Endometrium (tissue), 2 donors: ENCODE measurements at regions not wholly inside any gene's neighbourhood (a gene's known extent, or its start where the extent isn't known, plus 50 kb on each side); places are given as distances from the start of the nearest gene placed in this dataset.
A peak's percentile ranks its signal among the peaks of the same experiment; 100 is the strongest.

Source experiments
- FAIRE-seq: peaks from 2 replicates; lab custom pipeline; 2012; peaks lifted over from hg19 to GRCh38; lab: Jason Lieb, UNC
- donor health status: control.
- donor health status: control.

- FAIRE-seq, result no peak
Observed at GRCh38 chr1:173400387-173400995, 76.6 kb upstream of the PRDX6 start.

GRCh38 chr1:173403996-173404395 is 73.1 kb upstream of the PRDX6 start:
- no peak for FAIRE-seq

GRCh38 chr1:173405281-173405680 is 71.9 kb upstream of the PRDX6 start:
- no peak for FAIRE-seq

GRCh38 chr1:173405834-173406233 is 71.3 kb upstream of the PRDX6 start:
- no peak for FAIRE-seq

GRCh38 chr1:173406783-173407230 is 70.3 kb upstream of the PRDX6 start:
- no peak for FAIRE-seq

GRCh38 chr1:173407846-173408245 is 69.3 kb upstream of the PRDX6 start:
- no peak for FAIRE-seq

GRCh38 chr1:173408886-173409285 is 68.2 kb upstream of the PRDX6 start:
- FAIRE-seq, result no peak

- no peak for FAIRE-seq
Observed at GRCh38 chr1:173409613-173410012, 67.5 kb upstream of the PRDX6 start.

GRCh38 chr1:173410133-173410793 is 66.9 kb upstream of the PRDX6 start:
- FAIRE-seq, result no peak

GRCh38 chr1:173410794-173411236 is 66.3 kb upstream of the PRDX6 start:
- no peak for FAIRE-seq

GRCh38 chr1:173411835-173412742 is 65.0 kb upstream of the PRDX6 start:
- FAIRE-seq, result no peak

GRCh38 chr1:173413271-173413707 is 63.8 kb upstream of the PRDX6 start:
- no peak for FAIRE-seq

GRCh38 chr1:173414136-173414535 is 63.0 kb upstream of the PRDX6 start:
- no peak for FAIRE-seq

- no peak for FAIRE-seq
Observed at GRCh38 chr1:173414539-173415226, 62.5 kb upstream of the PRDX6 start.

GRCh38 chr1:173415490-173415889 is 61.6 kb upstream of the PRDX6 start:
- no peak for FAIRE-seq

- no peak for FAIRE-seq
Observed at GRCh38 chr1:173415905-173416450, 61.2 kb upstream of the PRDX6 start.

- FAIRE-seq, result no peak
Observed at GRCh38 chr1:173417563-173417962, 59.6 kb upstream of the PRDX6 start.

- FAIRE-seq, result no peak
Observed at GRCh38 chr1:173418107-173418985, 58.8 kb upstream of the PRDX6 start.

- peak; percentile 58 for FAIRE-seq
Observed at GRCh38 chr1:173420330-173420806, 56.8 kb upstream of the PRDX6 start.

- no peak for FAIRE-seq
Observed at GRCh38 chr1:173421286-173421685, 55.8 kb upstream of the PRDX6 start.

- FAIRE-seq, result no peak
Observed at GRCh38 chr1:173421789-173422188, 55.3 kb upstream of the PRDX6 start.
